A549 (cell line): ENCODE measurements at regions not wholly inside any gene's neighbourhood (a gene's known extent, or its start where the extent isn't known, plus 50 kb on each side); places are given as distances from the start of the nearest gene placed in this dataset.

ENCODE experiments used
- ATAC-seq, 2 experiments: fragments of 200-7000 bp in 1 of 2; fragments of >200 bp in 1 of 2; cut with Nextera tagmentation in 1 of 2; cut with Tn5 transposase in 1 of 2; 3 replicates each; pipeline versions ENCODE4 v1.8.0 to v1.9.1; 2018 to 2020; ENCODE audit warnings: mild to moderate bottlenecking in 1 of 2, moderate library complexity in 1 of 2
- CTCF ChIA-PET: fragments of 300-600 bp; sonication (Branson Sonifier 250); formaldehyde crosslinking; extraction: SDS; loops from one replicate; lab custom pipeline; 2021; ENCODE audit warnings: antibody characterized with exemption, inconsistent platforms; lab: Yijun Ruan, JAX
- POLR2A ChIA-PET: fragments of 350-600 bp; formaldehyde crosslinking; extraction: SDS; loops from one replicate; lab custom pipeline; 2021; ENCODE audit warnings: antibody characterized with exemption, inconsistent platforms; lab: Yijun Ruan, JAX
- DNase-seq, 2 experiments: peaks; one replicate each; pipeline versions ENCODE4 v3.0.0 to v3.0.0-alpha.2; 2011 to 2016; ENCODE audit warnings: low read depth in 1 of 2, low spot score in 1 of 2
- FAIRE-seq: peaks from 2 replicates; lab custom pipeline; 2011; peaks lifted over from hg19 to GRCh38; lab: Jason Lieb, UNC
- H3K27ac ChIP-seq, 2 experiments: fragments of >200 bp; sonication (Bioruptor Twin); formaldehyde crosslinking; 3 replicates each; pipeline ENCODE4 v1.5.1; 2016 to 2017
- H3K4me1 ChIP-seq: fragments of >200 bp; sonication (Bioruptor Twin); formaldehyde crosslinking; 3 replicates; pipeline ENCODE4 v1.6.1; 2016
- H3K4me2 ChIP-seq: fragments of >200 bp; sonication (Bioruptor Twin); formaldehyde crosslinking; 3 replicates; pipeline ENCODE4 v1.6.1; 2016
- H3K4me3 ChIP-seq: fragments of >200 bp; sonication (Bioruptor Twin); formaldehyde crosslinking; 3 replicates; pipeline ENCODE4 v1.5.1; 2016
- H3K9me3 ChIP-seq: fragments of >200 bp; sonication (Bioruptor Twin); formaldehyde crosslinking; 3 replicates; pipeline ENCODE4 v1.6.1; 2016
- BHLHE40 ChIP-seq: IDR thresholded peaks from 2 replicates; pipeline ENCODE4 v1.6.1; 2012; ENCODE audit warnings: low read depth, low read length, inconsistent platforms
- CHD4 ChIP-seq: fragments of 200-600 bp; sonication (generic); IDR thresholded peaks from 2 replicates; pipeline ENCODE4 v1.6.1; 2016; ENCODE audit warnings: antibody characterized with exemption, mild to moderate bottlenecking, borderline replicate concordance
- EHF ChIP-seq: fragments of 250-450 bp; sonication (Bioruptor Pico); IDR thresholded peaks from 2 replicates; pipeline ENCODE4 v1.5.0; 2020; ENCODE audit warnings: mild to moderate bottlenecking
- EP300 ChIP-seq, 2 experiments: fragments of >200 bp; sonication (Bioruptor Twin); formaldehyde crosslinking; IDR thresholded peaks; 2 replicates in 1 of 2; 3 replicates in 1 of 2; pipeline ENCODE4 v1.6.1; 2016 to 2017
- FOSB ChIP-seq: fragments of 250-450 bp; sonication (Bioruptor Pico); IDR thresholded peaks from 2 replicates; pipeline ENCODE4 v1.5.0; 2020; ENCODE audit warnings: mild to moderate bottlenecking, moderate library complexity
- FOXS1 ChIP-seq: fragments of 250-450 bp; sonication (Bioruptor Pico); IDR thresholded peaks from 2 replicates; pipeline ENCODE4 v1.5.0; 2020; ENCODE audit warnings: mild to moderate bottlenecking, moderate library complexity
- HDAC2 ChIP-seq: fragments of 200-600 bp; sonication (generic); IDR thresholded peaks from 2 replicates; pipeline ENCODE4 v1.6.1; 2016
- HES2 ChIP-seq: fragments of >200 bp; sonication (Bioruptor Twin); formaldehyde crosslinking; IDR thresholded peaks from 2 replicates; pipeline ENCODE4 v1.6.1; 2016
- HOXA7 ChIP-seq: fragments of 250-450 bp; sonication (Bioruptor Pico); IDR thresholded peaks from 2 replicates; pipeline ENCODE4 v1.5.0; 2020; ENCODE audit warnings: mild to moderate bottlenecking, moderate library complexity
- HOXB13 ChIP-seq: fragments of 250-450 bp; sonication (Bioruptor Pico); IDR thresholded peaks from 2 replicates; pipeline ENCODE4 v1.5.0; 2020; ENCODE audit warnings: low read depth, mild to moderate bottlenecking, moderate library complexity
- HOXB5 ChIP-seq: fragments of 250-450 bp; sonication (Bioruptor Pico); IDR thresholded peaks from 2 replicates; pipeline ENCODE4 v1.5.0; 2020; ENCODE audit warnings: mild to moderate bottlenecking, moderate library complexity
- JUN ChIP-seq, 2 experiments: fragments of >200 bp; sonication (Bioruptor Twin); formaldehyde crosslinking; IDR thresholded peaks; 2 replicates in 1 of 2; 3 replicates in 1 of 2; pipeline ENCODE4 v1.6.1; 2016 to 2017
- JUNB ChIP-seq: fragments of >200 bp; sonication (Bioruptor Twin); formaldehyde crosslinking; IDR thresholded peaks from 2 replicates; pipeline ENCODE4 v1.6.1; 2016
- KDM5A ChIP-seq: fragments of 200-600 bp; sonication (generic); IDR thresholded peaks from 2 replicates; pipeline ENCODE4 v1.6.1; 2016; ENCODE audit warnings: antibody characterized with exemption, mild to moderate bottlenecking
- MAZ ChIP-seq: fragments of 150-350 bp; IDR thresholded peaks from 2 replicates; pipeline ENCODE4 v1.6.1; 2014; ENCODE audit warnings: antibody characterized with exemption, low read depth, low read length, borderline replicate concordance
- NFE2L2 ChIP-seq: fragments of 150-350 bp; conservative IDR thresholded peaks from 2 replicates; pipeline ENCODE4 v1.6.1; 2014; ENCODE audit warnings: low read length
- NR3C1 ChIP-seq: fragments of >200 bp; sonication (Bioruptor Twin); formaldehyde crosslinking; IDR thresholded peaks from 3 replicates; pipeline ENCODE4 v1.6.1; 2017
- PBX3 ChIP-seq: IDR thresholded peaks from 2 replicates; pipeline ENCODE4 v1.6.1; 2012
- PHF8 ChIP-seq: fragments of 200-600 bp; sonication (generic); IDR thresholded peaks from 2 replicates; pipeline ENCODE4 v1.6.1; 2016; ENCODE audit warnings: low read depth, mild to moderate bottlenecking, antibody characterized with exemption, moderate library complexity, borderline replicate concordance
- POLR2AphosphoS2 ChIP-seq: conservative IDR thresholded peaks from 2 replicates; pipeline ENCODE4 v1.6.1; 2012; ENCODE audit warnings: low read length, improper control_type of control experiment, inconsistent platforms
- RFX5 ChIP-seq: fragments of 450-650 bp; IDR thresholded peaks from 2 replicates; pipeline ENCODE4 v1.7.1; 2014; ENCODE audit warnings: antibody characterized with exemption, mild to moderate bottlenecking, moderate library complexity
- RNF2 ChIP-seq: fragments of 200-600 bp; sonication (generic); IDR thresholded peaks from 2 replicates; pipeline ENCODE4 v1.6.1; 2016; ENCODE audit warnings: low read depth, mild to moderate bottlenecking, antibody characterized with exemption, moderate library complexity, borderline replicate concordance
- SREBF2 ChIP-seq: fragments of 450-650 bp; IDR thresholded peaks from 2 replicates; pipeline ENCODE4 v1.6.1; 2014; ENCODE audit warnings: mild to moderate bottlenecking, moderate library complexity
- TP53 ChIP-seq: fragments of 250-450 bp; sonication (Bioruptor Pico); IDR thresholded peaks from 2 replicates; pipeline ENCODE4 v1.5.0; 2021; ENCODE audit warnings: mild to moderate bottlenecking, moderate library complexity
- ZSCAN20 ChIP-seq: fragments of 250-450 bp; sonication (Bioruptor Pico); IDR thresholded peaks from 2 replicates; pipeline ENCODE4 v1.8.0; 2022; ENCODE audit warnings: mild to moderate bottlenecking, moderate library complexity
- WGBS: methylation state at CpG from one replicate; pipeline ENCODE4 v1.1.6; 2017; ENCODE audit errors: missing lambda C conversion rate; 5-methylcytosine and 5-hydroxymethylcytosine counted together
- TF ChIP-seq, protein P1 (sequence below): IDR thresholded peaks from 2 replicates; pipeline ENCODE4 v1.6.1; 2012; ENCODE audit warnings: low read depth, borderline replicate concordance

DNA sequence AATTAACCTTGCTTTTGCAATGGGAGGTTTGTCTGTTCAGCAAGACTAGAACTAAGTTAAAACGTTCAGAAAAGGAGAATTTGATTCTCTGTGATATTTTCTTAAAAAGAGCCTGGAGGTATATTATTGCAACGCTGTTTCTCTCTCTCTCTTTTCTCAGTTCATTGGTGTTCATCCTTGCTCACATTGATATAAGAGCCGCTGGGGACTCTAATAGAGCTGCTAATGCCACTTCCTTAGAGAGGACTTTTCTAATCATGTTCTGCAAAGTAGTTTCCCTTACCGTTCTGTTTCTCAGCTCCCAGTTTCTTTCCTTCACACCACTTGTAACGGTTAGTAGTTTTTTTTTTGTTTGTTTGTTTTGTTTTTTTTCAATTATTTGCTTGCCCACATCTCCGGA, 203.8 kb downstream of the RWDD3 start:
- Histone ChIP-seq H3K4me2 (no peak overlapping the region), H3K4me3 (no peak overlapping the region), H3K9me3 (no peaks in the 10 kb centered on the region), H3K4me1 (no peaks in the 10 kb centered on the region), H3K27ac (no peak overlapping the region)
- POLR2A ChIA-PET = no interaction called here
- no peak for ATAC-seq
- DNase-seq = no peak
- WGBS = 3% methylated on average over 6 of the region's 6 CpGs
- FAIRE-seq = no peak
- TF ChIP-seq MAZ (no peak), HES2 (no peak), POLR2AphosphoS2 (no peak), JUN (IDR thresholded peaks at IDR 0.05) (no peak), HOXB13 (CRISPR knock-in tag) (no peak), NFE2L2 (no peak), BHLHE40 (no peak), KDM5A (no peak), SREBF2 (no peak), FOSB (no peak), EP300 (IDR thresholded peaks at IDR 0.05) (no peak), EHF (CRISPR knock-in tag) (no peak), HDAC2 (no peak), RFX5 (no peak), HOXA7 (CRISPR knock-in tag) (no peak), NR3C1 (no peak), FOXS1 (no peak), JUNB (no peak), PHF8 (no peak), PBX3 (no peak)
- CTCF ChIA-PET = no interaction called here

- H3K27ac ChIP-seq = no peak overlapping the region
- H3K4me2 ChIP-seq = no peak overlapping the region
- WGBS = 1% methylated on average over 4 of the region's 4 CpGs
- TF ChIP-seq, protein P1, sequence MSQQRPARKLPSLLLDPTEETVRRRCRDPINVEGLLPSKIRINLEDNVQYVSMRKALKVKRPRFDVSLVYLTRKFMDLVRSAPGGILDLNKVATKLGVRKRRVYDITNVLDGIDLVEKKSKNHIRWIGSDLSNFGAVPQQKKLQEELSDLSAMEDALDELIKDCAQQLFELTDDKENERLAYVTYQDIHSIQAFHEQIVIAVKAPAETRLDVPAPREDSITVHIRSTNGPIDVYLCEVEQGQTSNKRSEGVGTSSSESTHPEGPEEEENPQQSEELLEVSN = no peak
- no peak for TF ChIP-seq POLR2AphosphoS2
- no peak for TF ChIP-seq TP53 (CRISPR knock-in tag)
- TF ChIP-seq HOXA7 (CRISPR knock-in tag) = no peak
- TF ChIP-seq CHD4 = no peak
- no peak overlapping the region for H3K4me3 ChIP-seq
- H3K9me3 ChIP-seq = no peaks in the 10 kb centered on the region
- ChIA-PET POLR2A (no interaction called here), CTCF (no interaction called here)
- no peaks in the 10 kb centered on the region for H3K4me1 ChIP-seq
- DNase-seq (no peak), FAIRE-seq (no peak), ATAC-seq (no peak)
Observed at GRCh38 chr1:95438218-95438948, 204.4 kb downstream of the RWDD3 start.

- no peak overlapping the region for H3K27ac ChIP-seq
- H3K9me3 ChIP-seq = no peaks in the 10 kb centered on the region
- no peak for FAIRE-seq
- H3K4me2 ChIP-seq = no peak overlapping the region
- 39% methylated on average over 4 of the region's 4 CpGs for WGBS
- no peak for ATAC-seq
- TF ChIP-seq RNF2 (no peak), HOXA7 (CRISPR knock-in tag) (no peak), NFE2L2 (no peak), HOXB5 (CRISPR knock-in tag) (no peak), KDM5A (no peak), ZSCAN20 (CRISPR knock-in tag) (no peak)
- TF ChIP-seq, all 56 proteins: peak for 0
- DNase-seq = no peak
- CTCF ChIA-PET = no interaction called here
- no peaks in the 10 kb centered on the region for H3K4me1 ChIP-seq
- POLR2A ChIA-PET = no interaction called here
- H3K4me3 ChIP-seq = no peak overlapping the region
Observed at GRCh38 chr1:95440511-95440910, 206.5 kb downstream of the RWDD3 start.
